ENCODE measurements at regions not wholly inside any gene's neighbourhood (a gene's known extent, or its start where the extent isn't known, plus 50 kb on each side); places are given as distances from the start of the nearest gene placed in this dataset.

DNA sequence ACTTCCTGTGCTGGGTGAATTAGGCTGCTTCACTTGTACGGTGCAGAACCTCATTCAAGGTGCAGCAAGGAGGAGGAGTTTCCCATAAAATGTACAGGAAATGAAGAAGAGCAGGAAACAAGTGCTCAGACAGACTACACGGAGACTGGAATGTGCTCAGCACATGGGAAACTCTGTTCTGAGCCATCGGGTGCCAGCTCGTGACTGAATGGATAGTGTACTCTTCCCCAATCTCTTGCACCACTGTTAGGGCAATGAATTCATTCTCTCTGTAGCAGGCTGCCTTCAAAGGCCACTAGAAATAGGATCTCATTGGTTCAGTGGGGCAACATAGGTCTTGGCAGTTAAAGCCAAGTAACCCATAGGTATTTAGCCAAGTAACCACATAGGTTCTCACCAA lies 200.0 kb upstream of the LDB2 start:
- no peak for TF ChIP-seq CTCF (IDR thresholded peaks at IDR 0.05; ENCODE audit: borderline replicate concordance, insufficient read depth, low read depth, low read length)
- no peak overlapping the region for H3K4me3 ChIP-seq (ENCODE audit: low read depth, low read length)

- TF ChIP-seq CTCF (IDR thresholded peaks at IDR 0.05; ENCODE audit: borderline replicate concordance, insufficient read depth, low read depth, low read length) = no peak
- H3K4me3 ChIP-seq (ENCODE audit: low read depth, low read length) = no peak overlapping the region
These were observed 198.9 kb upstream of the LDB2 start for GRCh38 chr4:17097362-17097761.

DNA sequence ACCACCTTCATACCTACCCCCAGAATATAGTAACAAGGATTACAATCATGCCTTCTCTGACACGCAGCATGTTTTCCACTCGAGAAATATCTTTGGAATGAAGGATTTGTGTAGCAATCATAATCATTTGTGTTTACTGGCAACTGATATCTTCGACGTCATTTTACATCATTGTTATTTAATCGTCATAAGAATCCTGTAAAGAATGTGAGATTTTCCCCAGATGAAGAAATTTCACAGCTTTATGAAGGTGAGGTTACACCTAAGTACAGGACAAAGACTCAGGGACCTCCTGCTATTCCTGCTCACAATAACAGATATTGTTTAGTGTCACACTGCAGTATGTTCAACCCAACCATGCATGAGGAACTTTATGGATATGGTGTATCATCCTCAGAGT lies 198.2 kb upstream of the LDB2 start:
- no peak for TF ChIP-seq CTCF (IDR thresholded peaks at IDR 0.05; ENCODE audit: borderline replicate concordance, insufficient read depth, low read depth, low read length)
- H3K4me3 ChIP-seq (ENCODE audit: low read depth, low read length) = no peak overlapping the region

DNA sequence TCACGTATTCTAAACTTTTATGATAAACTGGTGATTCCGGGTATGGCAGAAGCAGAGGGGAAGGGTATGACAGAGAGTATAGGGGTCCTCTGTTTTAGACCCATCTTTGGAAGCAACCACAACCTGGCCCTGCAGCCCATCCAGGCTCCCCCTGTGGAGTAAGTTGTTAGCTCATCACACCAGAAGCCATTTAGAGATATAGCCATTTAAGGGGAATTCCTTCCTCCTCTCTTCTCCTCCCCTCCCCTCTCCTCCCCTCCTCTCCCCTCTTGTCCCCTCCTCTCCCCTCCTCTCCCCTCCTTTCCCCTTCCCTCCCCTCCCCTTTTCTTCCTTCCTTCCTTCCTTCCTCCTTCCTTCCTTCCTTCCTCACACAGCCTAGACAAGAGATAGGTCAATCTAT lies 197.3 kb upstream of the LDB2 start:
- no peak overlapping the region for H3K4me3 ChIP-seq (ENCODE audit: low read depth, low read length)
- no peak for TF ChIP-seq CTCF (IDR thresholded peaks at IDR 0.05; ENCODE audit: borderline replicate concordance, insufficient read depth, low read depth, low read length)

DNA sequence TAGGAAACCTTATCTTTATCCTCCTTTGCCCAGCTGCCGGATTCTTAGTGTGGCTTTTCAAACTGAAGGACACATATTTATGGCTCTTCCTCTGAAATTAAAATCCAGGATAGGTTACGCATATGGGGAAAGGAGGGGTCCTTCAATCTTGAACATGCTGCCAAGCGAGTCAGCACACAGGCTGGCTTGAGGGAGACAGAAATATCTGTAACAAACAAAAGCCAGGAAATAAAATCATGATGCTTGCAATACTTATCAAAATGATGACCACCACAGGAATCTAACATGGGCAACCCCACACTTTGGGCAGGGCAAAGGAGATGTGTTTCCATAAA lies 196.4 kb upstream of the LDB2 start:
- no peak overlapping the region for H3K4me3 ChIP-seq (ENCODE audit: low read depth, low read length)
- no peak for TF ChIP-seq CTCF (IDR thresholded peaks at IDR 0.05; ENCODE audit: borderline replicate concordance, insufficient read depth, low read depth, low read length)

DNA sequence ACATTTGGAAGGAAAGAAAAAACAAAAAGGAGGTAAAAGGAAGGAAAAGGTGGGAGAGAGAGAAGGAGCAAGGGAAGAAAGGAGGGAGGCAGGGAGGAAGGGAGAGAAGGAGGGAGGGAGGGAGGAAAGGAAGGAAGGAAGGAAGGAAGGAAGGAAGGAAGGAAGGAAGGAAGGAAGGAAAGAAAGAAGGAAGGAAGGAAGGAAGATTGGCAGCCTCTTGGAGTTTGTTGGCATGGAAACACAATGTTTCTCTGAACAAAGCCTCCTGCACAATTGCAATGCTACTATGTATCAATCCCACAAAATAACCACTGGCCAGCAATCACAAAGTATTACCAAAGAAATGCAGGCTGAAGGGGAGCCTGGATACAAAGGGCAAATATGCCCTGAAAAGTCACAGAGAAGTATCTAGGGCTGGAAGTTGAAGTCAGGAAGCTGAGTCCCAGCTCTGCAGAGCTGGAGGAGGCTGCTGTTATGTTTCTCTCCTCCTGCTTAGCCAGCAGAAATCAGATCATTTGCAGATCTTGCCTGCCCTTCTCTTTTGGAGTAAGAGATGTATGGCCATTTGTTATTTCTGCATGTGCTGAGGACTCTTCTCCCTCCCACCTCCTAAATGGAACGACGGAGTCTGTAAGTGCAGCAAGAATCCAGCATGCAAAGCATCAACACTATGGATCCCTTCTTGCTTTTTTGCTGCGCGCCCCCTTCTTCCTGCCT lies 195.9 kb upstream of the LDB2 start:
- H3K4me3 ChIP-seq (ENCODE audit: low read depth, low read length) = no peak overlapping the region
- TF ChIP-seq CTCF (IDR thresholded peaks at IDR 0.05; ENCODE audit: borderline replicate concordance, insufficient read depth, low read depth, low read length) = no peak

DNA sequence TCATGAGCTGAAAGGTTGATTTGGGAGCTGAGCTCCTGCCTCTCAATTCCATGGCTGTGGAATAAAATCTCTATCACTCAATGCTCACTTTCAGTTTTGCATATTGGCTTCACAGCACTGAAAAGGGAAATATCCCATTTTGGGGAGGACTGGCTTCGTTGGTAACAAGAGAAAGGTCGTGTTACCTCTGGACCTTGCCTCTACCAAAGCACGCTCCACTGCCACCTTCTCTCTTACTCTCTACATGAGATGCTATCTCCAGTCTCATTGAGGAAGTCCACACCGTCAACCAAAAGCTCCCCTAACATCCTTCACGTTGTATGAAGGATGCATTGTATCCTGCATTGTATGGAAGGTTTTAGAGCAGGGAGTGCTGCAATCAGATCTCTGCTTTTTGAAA lies 195.0 kb upstream of the LDB2 start:
- no peak for TF ChIP-seq CTCF (IDR thresholded peaks at IDR 0.05; ENCODE audit: borderline replicate concordance, insufficient read depth, low read depth, low read length)
- no peak overlapping the region for H3K4me3 ChIP-seq (ENCODE audit: low read depth, low read length)
